T-helper 1 cell (primary cell): ENCODE measurements at regions not wholly inside any gene's neighbourhood (a gene's known extent, or its start where the extent isn't known, plus 50 kb on each side); places are given as distances from the start of the nearest gene placed in this dataset.

ENCODE experiments used
- DNase-seq, 5 donors: peaks; one replicate each; pipeline ENCODE4 v3.0.0-alpha.2; 2012 to 2020

- DNase-seq, result no peak
Observed at GRCh38 chr2:120555092-120555491, 180.6 kb upstream of the GLI2 start.

GRCh38 chr2:120556911-120557310 is 178.8 kb upstream of the GLI2 start:
- no peak for DNase-seq

GRCh38 chr2:120558847-120559246 is 176.8 kb upstream of the GLI2 start:
- DNase-seq, result no peak

GRCh38 chr2:120559401-120559800 is 176.3 kb upstream of the GLI2 start:
- DNase-seq, result no peak

GRCh38 chr2:120560330-120560729 is 175.3 kb upstream of the GLI2 start:
- no peak for DNase-seq

GRCh38 chr2:120561379-120562035 is 174.2 kb upstream of the GLI2 start:
- no peak for DNase-seq

GRCh38 chr2:120562218-120563005 is 173.3 kb upstream of the GLI2 start:
- no peak for DNase-seq

- no peak for DNase-seq
Observed at GRCh38 chr2:120563616-120564015, 172.1 kb upstream of the GLI2 start.

- no peak for DNase-seq
Observed at GRCh38 chr2:120564213-120565094, 171.2 kb upstream of the GLI2 start.

GRCh38 chr2:120565095-120565460 is 170.6 kb upstream of the GLI2 start:
- no peak for DNase-seq

- DNase-seq, result no peak
Observed at GRCh38 chr2:120565929-120566328, 169.7 kb upstream of the GLI2 start.

- no peak for DNase-seq
Observed at GRCh38 chr2:120566331-120567035, 169.2 kb upstream of the GLI2 start.

GRCh38 chr2:120567128-120567527 is 168.5 kb upstream of the GLI2 start:
- no peak for DNase-seq

- DNase-seq, result no peak
Observed at GRCh38 chr2:120568089-120568974, 167.3 kb upstream of the GLI2 start.

GRCh38 chr2:120568975-120569268 is 166.7 kb upstream of the GLI2 start:
- no peak for DNase-seq

GRCh38 chr2:120570001-120570400 is 165.7 kb upstream of the GLI2 start:
- DNase-seq, result no peak

- no peak for DNase-seq
Observed at GRCh38 chr2:120570546-120570945, 165.1 kb upstream of the GLI2 start.

- DNase-seq, result no peak
Observed at GRCh38 chr2:120571015-120571728, 164.5 kb upstream of the GLI2 start.

- no peak for DNase-seq
Observed at GRCh38 chr2:120572226-120572625, 163.4 kb upstream of the GLI2 start.

GRCh38 chr2:120574620-120575019 is 161.0 kb upstream of the GLI2 start:
- DNase-seq, result no peak

- no peak for DNase-seq
Observed at GRCh38 chr2:120575966-120576365, 159.7 kb upstream of the GLI2 start.
